ENCODE measurements at regions not wholly inside any gene's neighbourhood (a gene's known extent, or its start where the extent isn't known, plus 50 kb on each side); places are given as distances from the start of the nearest gene placed in this dataset.

- DNase-seq = no peak
These were observed 280.3 kb downstream of the NPR3 start for GRCh38 chr5:32991421-32991815.

- DNase-seq = no peak
These were observed 285.2 kb downstream of the NPR3 start for GRCh38 chr5:32996336-32996735.

DNA sequence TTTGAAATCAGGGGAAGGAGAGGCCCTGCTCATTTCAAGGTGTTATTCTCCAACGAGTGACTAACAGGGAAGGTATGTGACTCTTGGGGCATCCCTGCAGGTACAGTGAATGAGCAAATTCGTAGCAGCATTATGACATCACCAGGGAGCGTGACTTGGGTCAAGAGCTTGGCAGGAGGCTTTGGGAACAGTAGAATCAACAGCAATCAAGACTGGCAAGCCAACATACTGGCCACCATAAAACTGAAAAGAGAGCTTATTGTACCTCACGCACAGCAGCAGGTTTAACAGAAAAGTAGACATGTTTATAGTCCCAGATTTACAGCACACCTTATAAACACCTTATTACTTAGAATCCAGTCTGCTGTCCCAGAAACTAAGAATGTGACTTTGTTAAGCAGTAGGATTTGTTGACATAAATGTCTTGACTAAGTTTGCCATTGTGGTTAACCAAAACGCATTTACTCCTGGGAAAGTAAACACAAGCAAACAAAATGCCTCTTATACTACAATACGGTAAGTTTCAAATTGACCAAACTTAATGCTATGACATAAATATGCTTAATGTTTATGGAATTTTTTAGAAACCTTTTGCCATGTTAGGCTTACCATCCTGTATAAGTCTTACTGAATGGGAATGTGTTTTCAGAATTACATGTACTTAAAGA, 297.8 kb downstream of the NPR3 start:
- no peak for DNase-seq

DNA sequence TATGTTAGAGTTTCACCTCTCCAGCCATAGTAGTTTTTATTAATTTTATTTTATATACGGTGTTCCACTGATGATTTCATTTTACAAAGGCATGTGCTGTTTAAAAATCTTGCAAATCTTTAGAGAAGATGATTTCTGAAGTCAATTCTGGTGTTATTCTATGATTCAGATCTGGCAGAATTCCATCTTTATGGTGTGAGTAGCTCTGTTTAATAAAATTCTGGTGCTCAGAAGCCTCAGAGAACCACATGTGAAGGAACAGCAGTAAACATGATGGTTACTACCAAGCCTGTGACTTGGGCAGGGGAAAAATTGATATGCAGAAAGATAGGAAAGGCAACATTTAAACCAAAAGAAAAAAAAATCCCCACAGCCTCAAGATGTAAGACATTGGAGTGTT, 299.7 kb downstream of the NPR3 start:
- no peak for DNase-seq

- no peak for DNase-seq
These were observed 300.7 kb downstream of the NPR3 start for GRCh38 chr5:33011801-33012200.

DNA sequence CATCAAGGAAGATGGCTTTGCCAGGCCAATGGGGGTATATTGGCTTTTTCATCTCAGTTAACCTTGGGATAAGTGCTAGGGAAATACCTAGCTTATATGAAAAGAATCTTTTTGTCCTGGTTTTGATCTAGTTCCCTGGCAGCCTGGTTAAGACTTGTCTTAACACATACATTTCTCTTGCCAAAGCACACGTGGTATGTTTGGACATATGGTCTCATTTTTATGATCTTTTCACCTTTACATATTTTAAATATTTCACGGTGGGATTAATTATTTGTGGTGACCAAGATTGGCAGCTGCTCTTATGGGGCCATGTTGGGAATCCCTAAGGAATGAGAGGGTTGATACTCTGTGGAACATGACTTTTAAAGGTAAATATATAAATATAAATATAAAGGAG, 312.5 kb downstream of the NPR3 start:
- no peak for DNase-seq

DNA sequence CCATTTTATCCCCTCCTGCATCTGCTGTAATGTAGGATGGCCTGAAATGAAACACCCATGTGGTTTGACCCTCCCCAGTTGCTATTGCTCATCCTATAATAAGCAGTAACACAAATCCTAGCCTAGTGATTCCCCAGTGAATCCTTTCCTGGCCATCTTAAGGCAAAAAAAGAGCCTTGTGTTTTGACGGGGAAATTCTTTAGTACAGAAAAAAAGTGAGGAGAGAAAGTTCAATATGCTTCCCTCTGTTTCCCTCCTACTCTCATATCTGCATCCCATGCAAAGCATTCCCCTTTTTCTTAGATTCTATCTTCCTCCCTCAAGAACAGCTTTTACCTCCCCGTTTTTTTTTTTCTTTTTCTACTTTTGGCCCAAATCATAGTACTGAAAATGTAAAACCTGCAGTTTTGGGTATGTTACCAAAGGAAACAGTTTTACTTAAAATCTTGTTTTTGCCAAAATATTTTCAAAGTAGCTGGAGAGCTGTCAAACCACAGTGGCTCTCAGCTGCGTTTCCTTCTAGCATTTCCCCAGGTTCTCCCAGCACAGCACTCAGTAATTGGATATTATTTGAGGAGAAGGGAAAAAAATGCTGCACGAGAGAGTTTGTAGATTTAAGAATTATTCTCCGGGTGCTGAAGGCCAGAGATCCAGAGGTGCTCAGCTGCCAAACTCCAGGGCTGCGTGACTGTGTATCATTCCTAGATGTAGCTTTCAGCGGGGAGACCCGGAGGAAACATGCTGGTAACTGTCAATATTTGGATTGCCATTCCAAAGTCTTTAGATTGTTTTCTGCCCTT, 321.4 kb downstream of the NPR3 start:
- DNase-seq = no peak

DNA sequence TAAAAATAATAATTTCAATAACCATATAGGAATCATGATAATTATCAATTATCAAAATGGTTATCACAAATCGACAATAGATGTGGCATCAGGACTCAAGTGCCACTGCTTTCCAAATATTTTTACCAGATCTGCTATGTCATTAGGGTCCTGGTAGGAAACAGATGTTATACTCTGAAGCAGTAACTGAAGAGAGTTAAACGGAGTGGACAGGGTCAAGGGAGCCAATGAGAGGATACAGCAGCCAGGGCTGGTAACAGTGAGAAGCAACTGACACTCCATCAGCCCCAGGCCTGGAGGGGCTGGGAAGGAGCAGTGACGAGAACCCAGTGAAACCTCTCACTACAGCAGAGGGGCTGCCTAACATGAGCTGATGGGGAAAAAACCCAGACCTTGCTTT, 322.4 kb downstream of the NPR3 start:
- no peak for DNase-seq

- DNase-seq = no peak
These were observed 323.7 kb downstream of the NPR3 start for GRCh38 chr5:33034777-33035176.

DNA sequence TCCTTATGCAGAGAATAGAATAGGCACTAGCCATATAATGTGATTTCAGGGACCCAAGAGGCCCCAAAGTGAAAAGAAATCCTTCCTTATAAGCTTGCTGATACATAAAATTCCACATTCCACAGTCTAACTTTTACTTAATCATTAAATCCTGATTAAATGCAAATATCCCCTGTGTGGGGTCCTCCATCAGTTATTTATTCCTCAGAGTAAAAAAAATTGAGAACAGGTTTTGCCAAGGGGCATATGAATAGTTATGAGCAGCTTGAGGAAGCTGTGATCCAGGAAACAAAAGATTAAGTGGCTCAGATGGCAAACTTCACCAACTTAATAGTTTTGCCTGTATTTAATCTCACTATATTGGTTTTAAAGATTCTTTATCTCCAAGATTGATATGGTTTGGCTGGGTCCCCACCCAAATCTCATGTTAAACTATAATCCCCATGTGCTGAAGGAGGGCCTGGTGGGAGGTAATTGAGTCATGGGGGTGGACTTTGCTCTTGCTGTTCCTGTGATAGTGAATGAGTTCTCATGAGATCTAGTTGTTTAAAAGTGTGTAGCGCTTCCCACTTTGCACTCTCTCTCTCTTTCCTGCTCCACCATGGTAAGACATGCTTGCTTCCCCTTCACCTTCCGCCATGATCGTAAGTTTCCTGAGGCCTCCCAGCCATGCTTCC, 324.9 kb downstream of the NPR3 start:
- no peak for DNase-seq

GRCh38 chr5:33037076-33037475, 326.0 kb downstream of the NPR3 start:
- DNase-seq = no peak

- no peak for DNase-seq
These were observed 330.5 kb downstream of the NPR3 start for GRCh38 chr5:33041586-33041985.

GRCh38 chr5:33043343-33043997, 332.3 kb downstream of the NPR3 start:
- DNase-seq = no peak

GRCh38 chr5:33046091-33046490, 335.0 kb downstream of the NPR3 start:
- DNase-seq = no peak

DNA sequence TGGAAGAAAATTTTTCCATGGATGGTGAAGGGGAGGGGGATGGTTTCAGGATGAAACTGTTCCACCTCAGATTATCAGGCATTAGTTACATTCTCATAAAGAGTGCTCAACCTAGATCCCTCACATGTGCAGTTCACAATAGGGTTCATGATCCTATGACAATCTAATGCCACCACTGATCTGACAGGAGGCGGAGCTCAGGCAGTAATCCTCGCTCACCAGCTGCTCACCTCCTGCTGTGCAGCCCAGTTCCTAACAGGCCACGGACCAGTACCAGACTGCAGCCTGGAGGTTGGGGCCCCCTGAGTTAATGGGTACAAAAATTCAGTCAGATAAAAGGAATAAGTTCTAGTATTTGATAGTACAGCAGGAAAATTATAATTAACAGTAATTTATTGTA, 337.2 kb downstream of the NPR3 start:
- DNase-seq = no peak

GRCh38 chr5:33049298-33049697, 338.2 kb downstream of the NPR3 start:
- no peak for DNase-seq

DNA sequence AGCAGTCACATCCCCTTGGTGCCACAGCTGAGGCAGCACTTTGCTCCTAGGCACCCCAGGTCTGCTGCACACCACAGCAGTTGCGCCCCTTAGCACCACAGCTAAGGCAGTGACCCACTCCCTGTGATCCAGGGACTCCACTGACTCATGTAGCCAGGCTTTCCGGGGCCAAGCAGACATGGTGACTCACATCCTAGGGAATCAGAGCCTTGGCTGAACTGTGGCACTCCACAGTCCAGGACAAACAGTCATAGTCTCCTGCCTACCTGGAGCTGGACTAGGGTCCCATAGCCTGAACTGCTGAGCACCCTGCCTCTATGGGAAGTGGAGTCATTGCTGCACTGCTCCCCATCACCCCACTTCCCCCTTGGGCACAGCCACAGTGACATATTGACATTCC, 338.7 kb downstream of the NPR3 start:
- DNase-seq = no peak

- DNase-seq = no peak
These were observed 348.0 kb downstream of the NPR3 start for GRCh38 chr5:33059081-33059480.

DNA sequence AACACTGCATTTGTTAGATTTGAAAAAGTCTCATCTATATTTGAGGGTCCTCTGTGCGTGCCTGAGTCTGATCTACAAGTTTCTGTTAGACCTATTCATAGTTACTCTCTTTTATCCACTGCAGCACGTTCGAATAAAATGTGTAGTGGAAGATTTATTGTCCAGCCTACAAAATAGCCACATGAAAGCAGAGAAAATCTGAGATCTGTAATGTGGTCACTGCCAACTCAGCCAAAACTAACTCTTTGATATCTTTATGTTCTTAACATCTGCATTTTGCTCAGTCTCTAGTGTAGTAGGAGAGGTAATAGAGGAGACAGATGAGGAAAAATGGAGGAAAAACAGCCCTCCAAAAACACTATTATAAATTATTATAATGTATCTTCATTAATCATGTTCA, 354.0 kb downstream of the NPR3 start:
- DNase-seq = no peak

- DNase-seq = no peak
These were observed 356.2 kb downstream of the NPR3 start for GRCh38 chr5:33067291-33067690.

GRCh38 chr5:33068786-33069185, 357.7 kb downstream of the NPR3 start:
- no peak for DNase-seq

DNA sequence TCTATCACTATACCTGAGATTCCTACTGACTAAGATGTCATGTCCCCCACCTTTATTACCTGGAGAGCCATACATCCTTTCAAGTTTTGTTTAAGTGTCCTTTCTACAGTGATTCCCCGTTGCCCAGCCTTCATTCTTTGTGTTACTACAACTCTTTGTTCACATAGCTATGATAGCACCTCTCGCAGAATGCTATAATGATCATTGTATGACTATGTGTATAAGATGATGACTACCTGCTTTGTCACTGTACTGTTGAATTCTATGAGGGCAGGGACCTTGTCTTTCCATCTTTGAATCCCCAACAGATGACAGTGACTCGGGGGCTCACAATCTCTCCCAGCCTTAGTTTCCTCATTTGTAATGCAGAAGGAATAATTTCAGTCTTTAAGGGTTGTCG, 361.2 kb downstream of the NPR3 start:
- DNase-seq = no peak

GRCh38 chr5:33072726-33073125, 361.6 kb downstream of the NPR3 start:
- no peak for DNase-seq

- no peak for DNase-seq
These were observed 362.8 kb downstream of the NPR3 start for GRCh38 chr5:33073881-33074327.

Measured in NCI-H146 (cell line).